ENCODE measurements at regions not wholly inside any gene's neighbourhood (a gene's known extent, or its start where the extent isn't known, plus 50 kb on each side); places are given as distances from the start of the nearest gene placed in this dataset.
"Not testable (repeated sequence)": the region's sequence is repeated elsewhere in the genome, so short reads cannot be mapped to it uniquely, and the experiment has no call there.

GRCh38 chr5:50320131-50320749 lies 120.8 kb downstream of the EMB start:
- DNase-seq (no peak), ATAC-seq (no peak)
- 52 to 75% (median 65%) methylated on average over 1 of the region's 1 CpG for WGBS, 4 donors
- no peak overlapping the region for H3K4me3 ChIP-seq
- H3K9me3 ChIP-seq, result no peaks in the 10 kb centered on the region
- H3K27ac ChIP-seq, result no peak overlapping the region
- H3K36me3 ChIP-seq, result no peaks in the 10 kb centered on the region
- no peaks in the 10 kb centered on the region for H3K4me1 ChIP-seq
- intact Hi-C loops (cut with DNase I), result no loop called here
- TF ChIP-seq CTCF (IDR thresholded peaks at IDR 0.05) (peak in 1 of 12 donors; percentile 16), POLR2A (IDR thresholded peaks at IDR 0.05) (no peak)
- peaks cover 0 to 6% (median 0%) of the 10 kb centered on the region in 9 donors for H3K27me3 ChIP-seq

GRCh38 chr5:50318220-50318619 lies 122.9 kb downstream of the EMB start:
- DNase-seq (no peak), ATAC-seq (no peak)
- H3K27me3 ChIP-seq, result peaks cover 0 to 6% (median 0%) of the 10 kb centered on the region in 9 donors
- no peaks in the 10 kb centered on the region for H3K9me3 ChIP-seq
- intact Hi-C loops (cut with DNase I), result no loop called here
- TF ChIP-seq POLR2A (IDR thresholded peaks at IDR 0.05) (no peak), CTCF (IDR thresholded peaks at IDR 0.05) (no peak)
- H3K36me3 ChIP-seq, result no peaks in the 10 kb centered on the region
- WGBS, 4 donors, result 34 to 63% (median 48%) methylated on average over 1 of the region's 1 CpG
- no peak overlapping the region for H3K4me3 ChIP-seq
- H3K27ac ChIP-seq, result no peak overlapping the region
- H3K4me1 ChIP-seq, result no peaks in the 10 kb centered on the region

GRCh38 chr5:50306488-50306887 lies 134.6 kb downstream of the EMB start:
- ATAC-seq; H3K9me3 ChIP-seq; intact Hi-C loops (cut with DNase I); H3K36me3 ChIP-seq; H3K27ac ChIP-seq; H3K4me3 ChIP-seq; H3K27me3 ChIP-seq; H3K4me1 ChIP-seq; DNase-seq: not testable (repeated sequence)
- 69 to 77% (median 71%) methylated on average over 4 of the region's 4 CpGs for WGBS, 4 donors

DNA sequence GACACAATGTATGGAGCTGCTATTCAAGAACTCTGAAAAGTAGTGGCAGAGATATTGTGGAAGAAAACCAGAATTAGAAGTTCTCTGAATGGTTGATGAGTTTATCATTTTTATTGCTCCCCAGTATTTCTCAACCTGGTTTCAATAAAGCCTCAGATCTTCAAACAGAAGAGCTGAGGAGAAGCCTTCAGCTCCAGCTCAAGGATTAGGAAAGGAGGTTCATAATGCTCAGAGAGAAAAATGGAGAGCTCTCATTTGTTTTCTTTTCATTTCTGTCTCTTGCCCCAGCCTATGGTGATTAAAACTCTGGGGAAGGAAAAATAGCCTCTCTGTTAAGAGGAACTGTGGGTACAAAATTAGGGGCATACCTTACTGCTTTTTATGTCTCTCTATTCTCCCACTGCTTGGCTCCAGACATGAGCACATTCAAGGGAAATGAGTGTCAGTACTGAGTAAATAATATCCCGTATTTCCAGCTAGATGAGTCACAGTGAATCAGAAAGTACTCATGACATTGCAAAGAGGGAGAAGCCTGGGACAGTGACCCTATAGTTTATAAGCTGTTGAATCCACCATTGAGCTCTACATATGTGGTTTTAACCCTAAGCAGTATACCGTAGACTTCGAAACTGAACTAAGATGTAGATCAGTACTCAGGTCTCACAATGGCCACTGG lies 138.1 kb downstream of the EMB start:
- no peak for TF ChIP-seq CTCF (IDR thresholded peaks at IDR 0.05)
- no peak for TF ChIP-seq POLR2A (IDR thresholded peaks at IDR 0.05)
- intact Hi-C loops (cut with DNase I), result no loop called here
- Histone ChIP-seq H3K27ac (no peak overlapping the region), H3K9me3 (peaks cover 0 to 4% (median 0%) of the 10 kb centered on the region in 12 donors), H3K36me3 (no peaks in the 10 kb centered on the region), H3K27me3 (peaks cover 0 to 4% (median 0%) of the 10 kb centered on the region in 9 donors), H3K4me1 (no peaks in the 10 kb centered on the region), H3K4me3 (no peak overlapping the region)
- ATAC-seq (no peak), DNase-seq (no peak)
- WGBS, 4 donors, result 74 to 83% (median 78%) methylated on average over 3 of the region's 3 CpGs
